H1 (cell line): ENCODE measurements at regions not wholly inside any gene's neighbourhood (a gene's known extent, or its start where the extent isn't known, plus 50 kb on each side); places are given as distances from the start of the nearest gene placed in this dataset.

Experiments used
- CTCF ChIA-PET: fragments of 300-600 bp; sonication (Branson Sonifier 250); formaldehyde crosslinking; loops from one replicate; lab custom pipeline; 2021; ENCODE audit not compliant: partially characterized antibody; lab: Charles Lee
- POLR2A ChIA-PET: fragments of 300-600 bp; sonication (Branson Sonifier 250); formaldehyde crosslinking; loops from one replicate; lab custom pipeline; 2021; ENCODE audit warnings: inconsistent platforms; ENCODE audit not compliant: partially characterized antibody; lab: Charles Lee
- DNase-seq, 2 experiments: peaks; one replicate each; pipeline versions ENCODE4 v3.0.0 to v3.0.0-alpha.2; 2010 to 2022; ENCODE audit warnings: low spot score in 2 of 2, low read depth in 1 of 2, mixed read lengths in 1 of 2
- FAIRE-seq: peaks from 2 replicates; lab custom pipeline; 2011; peaks lifted over from hg19 to GRCh38; lab: Jason Lieb, UNC
- H2AFZ ChIP-seq: 2 replicates; pipeline ENCODE4 v1.8.1; 2012; ENCODE audit warnings: low read length, inconsistent platforms
- H2AK5ac ChIP-seq: 2 replicates; pipeline ENCODE4 v1.6.1; 2013; ENCODE audit warnings: low read depth, low read length
- H2BK120ac ChIP-seq: replicated peaks from 2 replicates; pipeline ENCODE3; 2013; ENCODE audit warnings: low read depth, low read length, inconsistent platforms
- H2BK12ac ChIP-seq: 2 replicates; pipeline ENCODE4 v1.6.1; 2013; ENCODE audit warnings: low read depth, low read length
- H2BK15ac ChIP-seq: 2 replicates; pipeline ENCODE4 v1.6.1; 2013; ENCODE audit warnings: low read length
- H2BK20ac ChIP-seq: 2 replicates; pipeline ENCODE4 v1.6.1; 2013; ENCODE audit warnings: low read length
- H2BK5ac ChIP-seq: 2 replicates; pipeline ENCODE4 v1.6.1; 2013; ENCODE audit warnings: low read depth, low read length
- H3K14ac ChIP-seq: 2 replicates; pipeline ENCODE4 v1.6.1; 2013; ENCODE audit warnings: inconsistent platforms; ENCODE audit not compliant: insufficient read length
- H3K18ac ChIP-seq: 2 replicates; pipeline ENCODE4 v1.6.1; 2013; ENCODE audit warnings: low read length; ENCODE audit errors: extremely low read depth
- H3K23ac ChIP-seq: 2 replicates; pipeline ENCODE4 v1.6.1; 2013; ENCODE audit warnings: inconsistent platforms; ENCODE audit not compliant: insufficient read length
- H3K23me2 ChIP-seq: 2 replicates; pipeline ENCODE4 v1.6.1; 2013; ENCODE audit warnings: low read depth, low read length
- H3K27ac ChIP-seq: 2 replicates; pipeline ENCODE4 v1.6.1; 2011; ENCODE audit warnings: low read depth, low read length, inconsistent platforms
- H3K27me3 ChIP-seq, 4 experiments: replicated peaks in 1 of 4; 1 replicate in 1 of 4; 2 replicates in 3 of 4; pipeline versions ENCODE4 v1.6.1 to v1.8.1; 2011 to 2013; ENCODE audit warnings: low read length in 3 of 4, mild to moderate bottlenecking in 3 of 4, inconsistent platforms in 2 of 4, mixed read lengths in 2 of 4, moderate library complexity in 1 of 4; ENCODE audit not compliant: control insufficient read depth in 3 of 4, insufficient read depth in 3 of 4; ENCODE audit errors: extremely low read depth in 1 of 4
- H3K36me3 ChIP-seq, 4 experiments: 2 replicates each; pipeline versions ENCODE4 v1.6.1 to v1.8.1; 2011 to 2013; ENCODE audit warnings: mild to moderate bottlenecking in 4 of 4, low read length in 3 of 4, moderate library complexity in 2 of 4, control low read depth in 1 of 4, inconsistent platforms in 1 of 4; ENCODE audit not compliant: insufficient read depth in 4 of 4, control insufficient read depth in 2 of 4
- H3K4ac ChIP-seq: replicated peaks from 2 replicates; pipeline ENCODE3; 2013; ENCODE audit warnings: low read length, low read depth, mixed read lengths, inconsistent platforms; ENCODE audit not compliant: insufficient read length
- H3K4me1 ChIP-seq, 4 experiments: replicated peaks in 1 of 4; 1 replicate in 1 of 4; 2 replicates in 3 of 4; pipeline versions ENCODE4 v1.6.1 to v1.8.1; 2011 to 2013; ENCODE audit warnings: low read length in 3 of 4, inconsistent platforms in 2 of 4, mixed read lengths in 1 of 4; ENCODE audit not compliant: insufficient read depth in 4 of 4, control insufficient read depth in 3 of 4
- H3K4me2 ChIP-seq, 2 experiments: 2 replicates each; pipeline versions ENCODE4 v1.6.1 to v1.8.1; 2011 to 2013; ENCODE audit warnings: low read depth in 2 of 2, low read length in 2 of 2, control low read depth in 1 of 2, inconsistent platforms in 1 of 2, mild to moderate bottlenecking in 1 of 2; ENCODE audit not compliant: insufficient read depth in 1 of 2
- H3K4me3 ChIP-seq, 4 experiments: fragments of 200-600, 300-600 bp in 1 of 4; sonication (generic), shearing (Covaris generic), sonication (Bioruptor Twin) in 1 of 4; 2 replicates each; pipeline versions ENCODE4 v1.5.1 to v1.8.1; 2011 to 2016; ENCODE audit warnings: low read length in 4 of 4, low read depth in 3 of 4, control low read depth in 2 of 4, inconsistent platforms in 2 of 4, mild to moderate bottlenecking in 2 of 4, mixed read lengths in 1 of 4, moderate library complexity in 1 of 4; ENCODE audit not compliant: insufficient read depth in 2 of 4; ENCODE audit errors: extremely low read depth in 1 of 4
- H3K56ac ChIP-seq: replicated peaks from 2 replicates; pipeline ENCODE3; 2013; ENCODE audit warnings: low read depth, mild to moderate bottlenecking, mixed read lengths, low read length, inconsistent platforms; ENCODE audit not compliant: insufficient read length
- H3K79me1 ChIP-seq: 2 replicates; pipeline ENCODE4 v1.6.1; 2013; ENCODE audit warnings: low read depth, low read length, control low read depth
- H3K79me2 ChIP-seq, 2 experiments: 2 replicates each; pipeline versions ENCODE4 v1.6.1 to v1.8.1; 2012 to 2013; ENCODE audit warnings: low read length in 2 of 2, mild to moderate bottlenecking in 2 of 2, inconsistent platforms in 1 of 2; ENCODE audit not compliant: insufficient read depth in 2 of 2, control insufficient read depth in 1 of 2
- H3K9ac ChIP-seq, 4 experiments: replicated peaks in 1 of 4; 1 replicate in 1 of 4; 2 replicates in 3 of 4; pipeline versions ENCODE4 v1.6.1 to v1.8.1; 2011 to 2013; ENCODE audit warnings: low read depth in 3 of 4, low read length in 3 of 4, control low read depth in 2 of 4, mild to moderate bottlenecking in 2 of 4, moderate library complexity in 2 of 4, inconsistent platforms in 1 of 4; ENCODE audit errors: extremely low read depth in 1 of 4
- H3K9me3 ChIP-seq, 2 experiments: 2 replicates each; pipeline versions ENCODE4 v1.6.1 to v1.8.1; 2012 to 2013; ENCODE audit warnings: mild to moderate bottlenecking in 2 of 2, moderate library complexity in 2 of 2, control low read depth in 1 of 2, inconsistent platforms in 1 of 2, low read depth in 1 of 2, low read length in 1 of 2, mixed read lengths in 1 of 2; ENCODE audit not compliant: insufficient read depth in 2 of 2
- H4K20me1 ChIP-seq, 2 experiments: replicated peaks in 1 of 2; 2 replicates each; pipeline versions ENCODE3 to v1.8.1; 2011 to 2013; ENCODE audit warnings: inconsistent platforms in 2 of 2, low read length in 2 of 2, mild to moderate bottlenecking in 1 of 2; ENCODE audit not compliant: insufficient read depth in 2 of 2, control insufficient read depth in 1 of 2
- H4K5ac ChIP-seq: 2 replicates; pipeline ENCODE4 v1.6.1; 2013; ENCODE audit warnings: low read length, low read depth, mixed read lengths, inconsistent platforms; ENCODE audit not compliant: insufficient read length
- H4K8ac ChIP-seq: 2 replicates; pipeline ENCODE4 v1.8.0; 2013; ENCODE audit warnings: mild to moderate bottlenecking, moderate library complexity, low read length, inconsistent platforms; ENCODE audit not compliant: insufficient read depth; ENCODE audit errors: extremely low read depth
- H4K91ac ChIP-seq: replicated peaks from 2 replicates; pipeline ENCODE3; 2013; ENCODE audit warnings: low read length, mixed read lengths, inconsistent platforms; ENCODE audit not compliant: insufficient read length
- CHD1 ChIP-seq: IDR thresholded peaks from 2 replicates; pipeline ENCODE4 v1.6.1; 2012; ENCODE audit warnings: low read depth, low read length, improper control_type of control experiment
- EP300 ChIP-seq, 2 experiments: IDR thresholded peaks; 1 replicate in 1 of 2; 2 replicates in 1 of 2; pipeline ENCODE4 v1.6.1; 2011 to 2012; ENCODE audit warnings: low read depth in 2 of 2, low read length in 2 of 2, mild to moderate bottlenecking in 2 of 2, borderline replicate concordance in 1 of 2, inconsistent platforms in 1 of 2, moderate library complexity in 1 of 2
- GTF2F1 ChIP-seq: IDR thresholded peaks from 2 replicates; pipeline ENCODE4 v1.6.1; 2012; ENCODE audit warnings: low read depth, low read length, improper control_type of control experiment, borderline replicate concordance
- PHF8 ChIP-seq: fragments of 200-600 bp; sonication (generic); conservative IDR thresholded peaks from 2 replicates; pipeline ENCODE4 v1.7.1; 2012; ENCODE audit warnings: low read depth, mild to moderate bottlenecking, inconsistent platforms, low read length, moderate library complexity
- POLR2A ChIP-seq, 2 experiments: IDR thresholded peaks; 1 replicate in 1 of 2; 2 replicates in 1 of 2; pipeline ENCODE4 v1.6.1; 2011; ENCODE audit warnings: low read depth in 2 of 2, low read length in 2 of 2, mild to moderate bottlenecking in 2 of 2; ENCODE audit errors: control extremely low read depth in 1 of 2
- TAF7 ChIP-seq: optimal IDR thresholded peaks from 2 replicates; pipeline ENCODE3; 2011; ENCODE audit warnings: low read depth, mild to moderate bottlenecking, inconsistent platforms, low read length, moderate library complexity, borderline replicate concordance
- ZNF274 ChIP-seq: IDR thresholded peaks from 2 replicates; pipeline ENCODE4 v1.7.0; 2012; ENCODE audit warnings: low read length, borderline replicate concordance; ENCODE audit errors: extremely low read depth
- WGBS, 2 experiments: shearing (Covaris generic) in 1 of 2; methylation state at CpG; one replicate each; pipeline versions ENCODE4 v1.1.6 to v1.1.7; 2013 to 2015; ENCODE audit warnings: low lambda C conversion rate in 2 of 2, mixed read lengths in 2 of 2, inconsistent platforms in 1 of 2, low coverage in 1 of 2, missing lambda C conversion rate in 1 of 2; ENCODE audit not compliant: insufficient replicate concordance in 2 of 2, insufficient coverage in 1 of 2, insufficient read length in 1 of 2; ENCODE audit errors: extremely low coverage in 1 of 2, missing lambda C conversion rate in 1 of 2; 5-methylcytosine and 5-hydroxymethylcytosine counted together
- TF ChIP-seq, protein P1 (sequence below): IDR thresholded peaks from 2 replicates; pipeline ENCODE4 v1.6.1; 2012; ENCODE audit warnings: low read length, inconsistent platforms

DNA sequence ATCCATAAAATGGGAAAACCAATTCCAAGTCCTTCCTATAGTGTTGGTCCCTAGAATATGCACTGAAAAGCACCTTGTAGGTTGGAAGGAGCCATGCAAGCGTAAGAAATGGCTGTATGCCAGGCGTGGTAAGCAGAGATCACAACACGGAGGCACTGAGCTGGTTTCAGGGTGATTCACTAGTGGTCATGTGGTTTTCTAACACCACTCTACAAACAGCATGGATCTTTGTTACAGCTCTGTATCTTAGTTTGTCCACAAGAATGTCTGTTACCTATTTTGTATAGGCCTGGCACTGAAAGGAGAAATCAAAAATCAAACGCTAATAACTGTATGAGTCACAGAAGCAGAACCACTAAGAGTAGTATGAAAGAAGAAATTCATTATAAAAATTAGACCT is 71.9 kb downstream of the MAGEB17 start:
- no peaks in the 10 kb centered on the region for H3K23me2 ChIP-seq
- ChIA-PET CTCF (interaction anchor here (0.6 kb wide), 1 partner anchor 54 kb away, joined by 3 read pairs; no protein-coding TSS in a partner anchor), POLR2A (interaction anchor here (0.6 kb wide), 1 partner anchor 494 kb away, joined by 3 read pairs; no protein-coding TSS in a partner anchor)
- peaks cover 0 to 9% of the 10 kb centered on the region in 2 experiments; a peak in 1 of 4 replicates for H3K9me3 ChIP-seq
- TF ChIP-seq ZNF274: no peak
- no peak for TF ChIP-seq EP300 (IDR thresholded peaks at IDR 0.05; ENCODE audit: borderline replicate concordance in 1 of 2, low read depth in 2 of 2, low read length in 2 of 2)
- TF ChIP-seq PHF8: no peak
- TF ChIP-seq GTF2F1: no peak
- TF ChIP-seq, protein P1, sequence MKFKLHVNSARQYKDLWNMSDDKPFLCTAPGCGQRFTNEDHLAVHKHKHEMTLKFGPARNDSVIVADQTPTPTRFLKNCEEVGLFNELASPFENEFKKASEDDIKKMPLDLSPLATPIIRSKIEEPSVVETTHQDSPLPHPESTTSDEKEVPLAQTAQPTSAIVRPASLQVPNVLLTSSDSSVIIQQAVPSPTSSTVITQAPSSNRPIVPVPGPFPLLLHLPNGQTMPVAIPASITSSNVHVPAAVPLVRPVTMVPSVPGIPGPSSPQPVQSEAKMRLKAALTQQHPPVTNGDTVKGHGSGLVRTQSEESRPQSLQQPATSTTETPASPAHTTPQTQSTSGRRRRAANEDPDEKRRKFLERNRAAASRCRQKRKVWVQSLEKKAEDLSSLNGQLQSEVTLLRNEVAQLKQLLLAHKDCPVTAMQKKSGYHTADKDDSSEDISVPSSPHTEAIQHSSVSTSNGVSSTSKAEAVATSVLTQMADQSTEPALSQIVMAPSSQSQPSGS: no peak
- no peak for TF ChIP-seq POLR2A (IDR thresholded peaks at IDR 0.05; ENCODE audit: control extremely low read depth in 1 of 2, low read depth in 2 of 2, low read length in 2 of 2)
- no peak for TF ChIP-seq CHD1
- TF ChIP-seq TAF7: no peak
- no peak overlapping the region for H4K91ac ChIP-seq
- no peak overlapping the region for H3K18ac ChIP-seq
- H2BK5ac ChIP-seq: no peak overlapping the region
- H3K23ac ChIP-seq: no peak overlapping the region
- H3K9ac ChIP-seq: no peak overlapping the region
- H2BK15ac ChIP-seq: no peak overlapping the region
- 97% methylated on average over 4 of the region's 4 CpGs; no CpG with 5 or more reads in 1 of the 2 experiments for WGBS, 2 experiments
- no peaks in the 10 kb centered on the region for H4K20me1 ChIP-seq
- no peaks in the 10 kb centered on the region for H3K4me1 ChIP-seq
- FAIRE-seq (no peak), DNase-seq (no peak)
- no peak overlapping the region for H2AFZ ChIP-seq
- no peaks in the 10 kb centered on the region for H3K27me3 ChIP-seq
- no peak overlapping the region for H3K4me3 ChIP-seq
- H3K56ac ChIP-seq: no peak overlapping the region
- H4K8ac ChIP-seq: no peak overlapping the region
- no peak overlapping the region for H3K27ac ChIP-seq
- H3K14ac ChIP-seq: no peak overlapping the region
- no peaks in the 10 kb centered on the region for H3K79me2 ChIP-seq
- no peak overlapping the region for H3K4me2 ChIP-seq
- H2AK5ac ChIP-seq: no peak overlapping the region
- no peak overlapping the region for H2BK120ac ChIP-seq
- H2BK20ac ChIP-seq: no peak overlapping the region
- no peaks in the 10 kb centered on the region for H3K79me1 ChIP-seq
- H4K5ac ChIP-seq: no peak overlapping the region
- no peak overlapping the region for H3K4ac ChIP-seq
- H3K36me3 ChIP-seq: no peaks in the 10 kb centered on the region
- H2BK12ac ChIP-seq: no peak overlapping the region
